Suppressor macrophage treated with lipopolysaccharide for 4 hours (primary cell): ENCODE measurements at regions not wholly inside any gene's neighbourhood (a gene's known extent, or its start where the extent isn't known, plus 50 kb on each side); places are given as distances from the start of the nearest gene placed in this dataset.
"Not testable (repeated sequence)": the region's sequence is repeated elsewhere in the genome, so short reads cannot be mapped to it uniquely, and the experiment has no call there.

Source experiments
- DNase-seq: peaks from one replicate; pipeline ENCODE4 v3.0.0-alpha.2; 2020

- no peak for DNase-seq
Observed at GRCh38 chr2:16357188-16357587, 308.4 kb downstream of the CYRIA start.

- no peak for DNase-seq
Observed at GRCh38 chr2:16351541-16351940, 314.1 kb downstream of the CYRIA start.

- DNase-seq, result no peak
Observed at GRCh38 chr2:16351137-16351536, 314.5 kb downstream of the CYRIA start.

- no peak for DNase-seq
Observed at GRCh38 chr2:16350211-16350610, 315.4 kb downstream of the CYRIA start.

- no peak for DNase-seq
Observed at GRCh38 chr2:16349811-16350210, 315.8 kb downstream of the CYRIA start.

GRCh38 chr2:16348821-16349515 lies 316.7 kb downstream of the CYRIA start:
- DNase-seq, result no peak

GRCh38 chr2:16346671-16347070 lies 319.0 kb downstream of the CYRIA start:
- no peak for DNase-seq

GRCh38 chr2:16345231-16345630 lies 320.4 kb downstream of the CYRIA start:
- not testable (repeated sequence) for DNase-seq

- DNase-seq, result no peak
Observed at GRCh38 chr2:16339206-16339605, 326.4 kb downstream of the CYRIA start.

- DNase-seq, result no peak
Observed at GRCh38 chr2:16338026-16338425, 327.6 kb downstream of the CYRIA start.

- DNase-seq, result no peak
Observed at GRCh38 chr2:16336916-16337315, 328.7 kb downstream of the CYRIA start.

- DNase-seq, result no peak
Observed at GRCh38 chr2:16336491-16336890, 329.1 kb downstream of the CYRIA start.

- DNase-seq, result no peak
Observed at GRCh38 chr2:16335947-16336346, 329.7 kb downstream of the CYRIA start.

- no peak for DNase-seq
Observed at GRCh38 chr2:16335604-16335930, 330.1 kb downstream of the CYRIA start.

- no peak for DNase-seq
Observed at GRCh38 chr2:16334886-16335603, 330.6 kb downstream of the CYRIA start.

- DNase-seq, result no peak
Observed at GRCh38 chr2:16334366-16334765, 331.3 kb downstream of the CYRIA start.

GRCh38 chr2:16333681-16334080 lies 332.0 kb downstream of the CYRIA start:
- DNase-seq, result no peak

GRCh38 chr2:16332681-16333557 lies 332.7 kb downstream of the CYRIA start:
- no peak for DNase-seq

- DNase-seq, result no peak
Observed at GRCh38 chr2:16331772-16332171, 333.9 kb downstream of the CYRIA start.

- no peak for DNase-seq
Observed at GRCh38 chr2:16330982-16331381, 334.7 kb downstream of the CYRIA start.

GRCh38 chr2:16330571-16330970 lies 335.1 kb downstream of the CYRIA start:
- no peak for DNase-seq

- no peak for DNase-seq
Observed at GRCh38 chr2:16330012-16330411, 335.6 kb downstream of the CYRIA start.

GRCh38 chr2:16329421-16329820 lies 336.2 kb downstream of the CYRIA start:
- DNase-seq, result no peak
